ENCODE measurements at regions not wholly inside any gene's neighbourhood (a gene's known extent, or its start where the extent isn't known, plus 50 kb on each side); places are given as distances from the start of the nearest gene placed in this dataset.

- H3K4me3 ChIP-seq (ENCODE audit: low read length), result no peak overlapping the region
- peaks cover 19% of the 10 kb centered on the region for H3K4me1 ChIP-seq (ENCODE audit: control insufficient read depth, insufficient read depth, low read length)
- H3K9me3 ChIP-seq (replicated peaks; ENCODE audit: low read length), result no peaks in the 10 kb centered on the region
- no peak overlapping the region for H3K9ac ChIP-seq (ENCODE audit: low read depth, low read length)
- no peaks in the 10 kb centered on the region for H3K27me3 ChIP-seq (ENCODE audit: control insufficient read depth, insufficient read depth, low read length)
- H3K36me3 ChIP-seq (ENCODE audit: insufficient read depth, low read length), result no peaks in the 10 kb centered on the region
- H3K4me2 ChIP-seq (ENCODE audit: low read length), result no peak overlapping the region
Measured at GRCh38 chr2:217436386-217436785, 566.4 kb downstream of the TNS1 start.

GRCh38 chr2:217434180-217434975 lies 568.4 kb downstream of the TNS1 start:
- peak overlapping the region; percentile 2 for H3K4me3 ChIP-seq (ENCODE audit: low read length)
- peaks cover 30% of the 10 kb centered on the region for H3K4me1 ChIP-seq (ENCODE audit: control insufficient read depth, insufficient read depth, low read length)
- H3K9ac ChIP-seq (ENCODE audit: low read depth, low read length), result peak overlapping the region; percentile 11

GRCh38 chr2:217433522-217433921 lies 569.3 kb downstream of the TNS1 start:
- H3K4me3 ChIP-seq (ENCODE audit: low read length), result no peak overlapping the region
- no peaks in the 10 kb centered on the region for H3K27me3 ChIP-seq (ENCODE audit: control insufficient read depth, insufficient read depth, low read length)
- peaks cover 30% of the 10 kb centered on the region for H3K4me1 ChIP-seq (ENCODE audit: control insufficient read depth, insufficient read depth, low read length)
- H3K36me3 ChIP-seq (ENCODE audit: insufficient read depth, low read length), result no peaks in the 10 kb centered on the region
- no peaks in the 10 kb centered on the region for H3K9me3 ChIP-seq (replicated peaks; ENCODE audit: low read length)
- peak overlapping the region; percentile 37 for H3K4me2 ChIP-seq (ENCODE audit: low read length)
- H3K9ac ChIP-seq (ENCODE audit: low read depth, low read length), result no peak overlapping the region

More at GRCh38 chr2:217434180-217434975, 568.4 kb downstream of the TNS1 start:
- Histone ChIP-seq H3K9me3 (replicated peaks; ENCODE audit: low read length) (no peaks in the 10 kb centered on the region), H3K4me2 (ENCODE audit: low read length) (peak overlapping the region; percentile 37), H3K27me3 (ENCODE audit: control insufficient read depth, insufficient read depth, low read length) (no peaks in the 10 kb centered on the region), H3K36me3 (ENCODE audit: insufficient read depth, low read length) (no peaks in the 10 kb centered on the region)

- Histone ChIP-seq H3K9ac (ENCODE audit: low read depth, low read length) (no peak overlapping the region), H3K27me3 (ENCODE audit: control insufficient read depth, insufficient read depth, low read length) (peaks cover 3% of the 10 kb centered on the region), H3K4me2 (ENCODE audit: low read length) (no peak overlapping the region), H3K4me1 (ENCODE audit: control insufficient read depth, insufficient read depth, low read length) (peaks cover 30% of the 10 kb centered on the region), H3K4me3 (ENCODE audit: low read length) (no peak overlapping the region), H3K36me3 (ENCODE audit: insufficient read depth, low read length) (no peaks in the 10 kb centered on the region), H3K9me3 (replicated peaks; ENCODE audit: low read length) (no peaks in the 10 kb centered on the region)
Measured at GRCh38 chr2:217431577-217432269, 571.1 kb downstream of the TNS1 start.

GRCh38 chr2:217430916-217431576 lies 571.2 kb upstream of the TNP1 start:
- H3K9ac ChIP-seq (ENCODE audit: low read depth, low read length), result no peak overlapping the region
- H3K4me2 ChIP-seq (ENCODE audit: low read length), result no peak overlapping the region
- no peaks in the 10 kb centered on the region for H3K9me3 ChIP-seq (replicated peaks; ENCODE audit: low read length)
- H3K4me1 ChIP-seq (ENCODE audit: control insufficient read depth, insufficient read depth, low read length), result peaks cover 30% of the 10 kb centered on the region
- H3K36me3 ChIP-seq (ENCODE audit: insufficient read depth, low read length), result no peaks in the 10 kb centered on the region
- H3K27me3 ChIP-seq (ENCODE audit: control insufficient read depth, insufficient read depth, low read length), result peaks cover 3% of the 10 kb centered on the region
- no peak overlapping the region for H3K4me3 ChIP-seq (ENCODE audit: low read length)

- no peak overlapping the region for H3K4me2 ChIP-seq (ENCODE audit: low read length)
- no peak overlapping the region for H3K9ac ChIP-seq (ENCODE audit: low read depth, low read length)
- H3K36me3 ChIP-seq (ENCODE audit: insufficient read depth, low read length), result no peaks in the 10 kb centered on the region
- H3K27me3 ChIP-seq (ENCODE audit: control insufficient read depth, insufficient read depth, low read length), result peaks cover 3% of the 10 kb centered on the region
- peaks cover 30% of the 10 kb centered on the region for H3K4me1 ChIP-seq (ENCODE audit: control insufficient read depth, insufficient read depth, low read length)
- H3K9me3 ChIP-seq (replicated peaks; ENCODE audit: low read length), result no peaks in the 10 kb centered on the region
- no peak overlapping the region for H3K4me3 ChIP-seq (ENCODE audit: low read length)
Measured at GRCh38 chr2:217429981-217430500, 570.2 kb upstream of the TNP1 start.

DNA sequence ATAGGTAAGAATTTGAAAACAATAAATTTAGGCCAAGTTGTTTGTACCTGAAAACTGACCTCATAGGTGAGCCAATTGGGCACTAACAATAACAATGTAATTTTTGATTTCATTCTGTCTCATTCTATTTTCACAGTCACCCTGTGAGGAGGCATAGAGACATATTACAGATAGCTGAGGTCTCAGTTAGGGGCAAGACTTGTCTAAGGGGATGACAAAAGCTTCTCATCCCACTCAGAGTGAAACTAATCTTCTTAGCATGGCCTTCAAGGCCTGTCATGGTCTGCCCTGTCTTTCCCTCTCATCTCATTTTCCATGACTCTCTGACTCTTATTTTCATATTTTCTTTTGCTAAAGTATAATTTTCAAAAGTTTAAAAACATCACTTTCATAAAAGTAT lies 562.0 kb upstream of the TNP1 start:
- Histone ChIP-seq H3K27me3 (ENCODE audit: control insufficient read depth, insufficient read depth, low read length) (peaks cover 3% of the 10 kb centered on the region), H3K36me3 (ENCODE audit: insufficient read depth, low read length) (no peaks in the 10 kb centered on the region), H3K4me2 (ENCODE audit: low read length) (no peak overlapping the region), H3K9me3 (replicated peaks; ENCODE audit: low read length) (no peaks in the 10 kb centered on the region), H3K9ac (ENCODE audit: low read depth, low read length) (no peak overlapping the region), H3K4me1 (ENCODE audit: control insufficient read depth, insufficient read depth, low read length) (no peaks in the 10 kb centered on the region), H3K4me3 (ENCODE audit: low read length) (no peak overlapping the region)

GRCh38 chr2:217420854-217421253 lies 561.0 kb upstream of the TNP1 start:
- Histone ChIP-seq H3K9me3 (replicated peaks; ENCODE audit: low read length) (no peaks in the 10 kb centered on the region), H3K4me1 (ENCODE audit: control insufficient read depth, insufficient read depth, low read length) (no peaks in the 10 kb centered on the region), H3K4me3 (ENCODE audit: low read length) (no peak overlapping the region), H3K27me3 (ENCODE audit: control insufficient read depth, insufficient read depth, low read length) (peaks cover 3% of the 10 kb centered on the region), H3K9ac (ENCODE audit: low read depth, low read length) (no peak overlapping the region), H3K4me2 (ENCODE audit: low read length) (no peak overlapping the region), H3K36me3 (ENCODE audit: insufficient read depth, low read length) (no peaks in the 10 kb centered on the region)

- H3K4me3 ChIP-seq (ENCODE audit: low read length), result no peak overlapping the region
- H3K27me3 ChIP-seq (ENCODE audit: control insufficient read depth, insufficient read depth, low read length), result peaks cover 3% of the 10 kb centered on the region
- no peaks in the 10 kb centered on the region for H3K36me3 ChIP-seq (ENCODE audit: insufficient read depth, low read length)
- H3K4me2 ChIP-seq (ENCODE audit: low read length), result no peak overlapping the region
- H3K9ac ChIP-seq (ENCODE audit: low read depth, low read length), result no peak overlapping the region
- no peaks in the 10 kb centered on the region for H3K9me3 ChIP-seq (replicated peaks; ENCODE audit: low read length)
- H3K4me1 ChIP-seq (ENCODE audit: control insufficient read depth, insufficient read depth, low read length), result no peaks in the 10 kb centered on the region
Measured at GRCh38 chr2:217419055-217419671, 559.3 kb upstream of the TNP1 start.

- Histone ChIP-seq H3K4me3 (ENCODE audit: low read length) (no peak overlapping the region), H3K4me1 (ENCODE audit: control insufficient read depth, insufficient read depth, low read length) (no peaks in the 10 kb centered on the region), H3K27me3 (ENCODE audit: control insufficient read depth, insufficient read depth, low read length) (peaks cover 3% of the 10 kb centered on the region), H3K36me3 (ENCODE audit: insufficient read depth, low read length) (no peaks in the 10 kb centered on the region), H3K9ac (ENCODE audit: low read depth, low read length) (no peak overlapping the region), H3K4me2 (ENCODE audit: low read length) (no peak overlapping the region), H3K9me3 (replicated peaks; ENCODE audit: low read length) (no peaks in the 10 kb centered on the region)
Measured at GRCh38 chr2:217418544-217418943, 558.7 kb upstream of the TNP1 start.

DNA sequence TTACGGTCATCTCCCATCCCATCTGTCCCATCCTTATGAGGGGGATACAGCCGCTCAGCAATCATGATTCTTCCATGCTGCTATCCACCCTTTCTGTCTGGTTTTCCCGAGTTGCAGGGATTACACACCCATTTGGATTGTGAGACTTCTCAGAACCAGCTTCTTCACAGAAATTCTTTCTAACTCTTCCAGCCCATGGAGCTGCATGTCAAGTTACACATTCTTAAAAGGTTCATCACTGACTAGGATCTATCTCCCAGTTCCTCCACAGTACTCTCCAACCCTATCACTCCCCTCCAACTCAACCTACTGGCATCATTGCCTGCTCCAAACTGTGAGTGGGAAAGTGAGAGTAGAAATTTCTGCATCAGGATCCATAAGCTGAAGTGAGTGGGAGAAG lies 558.2 kb upstream of the TNP1 start:
- peaks cover 4% of the 10 kb centered on the region for H3K4me1 ChIP-seq (ENCODE audit: control insufficient read depth, insufficient read depth, low read length)
- no peak overlapping the region for H3K9ac ChIP-seq (ENCODE audit: low read depth, low read length)
- H3K4me3 ChIP-seq (ENCODE audit: low read length), result no peak overlapping the region
- no peak overlapping the region for H3K4me2 ChIP-seq (ENCODE audit: low read length)
- H3K9me3 ChIP-seq (replicated peaks; ENCODE audit: low read length), result no peaks in the 10 kb centered on the region
- H3K36me3 ChIP-seq (ENCODE audit: insufficient read depth, low read length), result no peaks in the 10 kb centered on the region
- H3K27me3 ChIP-seq (ENCODE audit: control insufficient read depth, insufficient read depth, low read length), result peaks cover 3% of the 10 kb centered on the region

All from skeletal muscle satellite cell (primary cell).